MM.1S (cell line): ENCODE measurements at regions not wholly inside any gene's neighbourhood (a gene's known extent, or its start where the extent isn't known, plus 50 kb on each side); places are given as distances from the start of the nearest gene placed in this dataset.

Source experiments
- CTCF ChIP-seq: fragments of 300-600 bp; sonication (generic); IDR thresholded peaks from 2 replicates; pipeline ENCODE4 v1.5.1; 2016; ENCODE audit warnings: antibody characterized with exemption, low read length, mixed read lengths
- EZH2 ChIP-seq: fragments of 300-600 bp; sonication (generic); optimal IDR thresholded peaks from 2 replicates; pipeline ENCODE3; 2017; ENCODE audit warnings: low read depth, mild to moderate bottlenecking, antibody characterized with exemption, low read length, mixed read lengths
- EZH2phosphoT487 ChIP-seq: fragments of 300-600 bp; sonication (generic); IDR thresholded peaks from 2 replicates; pipeline ENCODE4 v1.6.1; 2018; ENCODE audit warnings: antibody characterized with exemption, low read length

- TF ChIP-seq CTCF: no peak
- no peak for TF ChIP-seq EZH2phosphoT487
- TF ChIP-seq EZH2: no peak
These were observed 159.3 kb upstream of the NEBL start for GRCh38 chr10:21056461-21056860.
